Stimulated activated CD8-positive, alpha-beta memory T cell treated with anti-CD3 and anti-CD28 coated beads, Interleukin-7, amount 100 ng/mL, for 4 hours (primary cell): ENCODE measurements at regions not wholly inside any gene's neighbourhood (a gene's known extent, or its start where the extent isn't known, plus 50 kb on each side); places are given as distances from the start of the nearest gene placed in this dataset.

Source experiments
- DNase-seq, 2 donors: peaks; one replicate each; pipeline ENCODE4 v3.0.0-alpha.2; 2020; ENCODE audit warnings: low read depth in 2 of 2

DNA sequence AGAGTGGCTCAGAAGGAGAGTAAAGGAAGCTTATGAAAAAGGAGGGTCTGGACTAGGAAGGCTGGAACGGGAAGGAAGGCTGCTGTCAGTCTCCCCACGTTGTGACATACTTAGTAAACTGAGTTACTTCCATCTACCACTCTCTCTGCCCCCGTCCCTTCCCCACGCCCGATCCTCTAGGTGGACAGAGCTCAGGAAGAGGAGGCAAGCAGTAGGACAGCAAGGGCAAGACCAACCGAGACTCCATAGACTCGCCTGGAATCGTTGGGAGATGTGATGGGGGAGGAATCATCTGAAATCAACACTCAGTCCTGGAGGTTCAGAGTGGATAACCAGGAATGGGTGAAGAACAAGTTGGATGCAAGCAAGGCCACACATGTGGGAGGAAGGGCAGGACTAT lies 240.7 kb downstream of the BUD13 start:
- no peak for DNase-seq

- DNase-seq = no peak
These were observed 242.1 kb downstream of the BUD13 start for GRCh38 chr11:116530705-116531104.

DNA sequence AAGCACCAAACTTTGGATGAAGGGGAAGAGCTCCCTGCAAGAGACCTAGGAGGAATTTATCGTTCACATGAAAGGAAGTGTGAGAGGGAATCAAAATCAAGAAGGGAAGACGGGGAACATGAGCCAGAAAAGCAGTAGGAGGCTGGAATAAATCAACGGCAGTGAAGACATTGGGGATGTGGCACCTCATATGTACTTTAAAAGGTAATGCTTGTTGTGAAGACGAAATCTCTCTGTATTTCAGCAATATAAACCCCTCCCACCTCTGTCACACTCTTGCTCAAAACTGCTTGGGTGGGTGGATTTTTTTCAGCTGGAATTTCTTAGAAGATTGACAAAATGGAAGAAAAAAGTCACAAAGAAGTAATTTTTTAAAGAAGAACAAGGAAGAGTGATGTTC lies 243.5 kb downstream of the BUD13 start:
- DNase-seq = no peak

GRCh38 chr11:116527180-116527991 lies 245.4 kb downstream of the BUD13 start:
- no peak for DNase-seq

- DNase-seq = no peak
These were observed 246.8 kb downstream of the BUD13 start for GRCh38 chr11:116525961-116526495.

GRCh38 chr11:116519499-116519898 lies 253.3 kb downstream of the BUD13 start:
- DNase-seq = no peak

GRCh38 chr11:116518141-116518540 lies 254.6 kb downstream of the BUD13 start:
- no peak for DNase-seq

DNA sequence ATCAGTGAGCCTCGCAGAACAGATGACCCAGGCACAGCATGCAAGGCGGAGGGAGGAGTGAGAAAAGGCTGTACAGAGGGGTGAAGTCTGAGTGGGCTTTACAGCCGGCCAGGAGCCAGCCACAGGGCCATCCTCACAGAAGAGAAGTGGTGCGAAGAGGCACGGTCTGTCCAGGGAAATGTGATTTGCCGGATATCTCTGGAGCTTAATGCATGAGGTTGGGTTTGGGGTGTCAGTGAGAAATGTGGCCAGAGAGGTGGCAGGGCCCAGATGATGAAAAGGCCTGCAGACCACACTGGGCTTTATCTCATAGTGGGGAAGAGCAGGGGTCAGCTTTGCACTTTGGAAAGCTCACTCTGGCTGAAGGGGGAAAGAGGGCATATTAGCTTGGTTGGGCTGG lies 255.2 kb downstream of the BUD13 start:
- no peak for DNase-seq

GRCh38 chr11:116517077-116517476 lies 255.7 kb downstream of the BUD13 start:
- no peak for DNase-seq

GRCh38 chr11:116515664-116516184 lies 257.1 kb downstream of the BUD13 start:
- no peak for DNase-seq

DNA sequence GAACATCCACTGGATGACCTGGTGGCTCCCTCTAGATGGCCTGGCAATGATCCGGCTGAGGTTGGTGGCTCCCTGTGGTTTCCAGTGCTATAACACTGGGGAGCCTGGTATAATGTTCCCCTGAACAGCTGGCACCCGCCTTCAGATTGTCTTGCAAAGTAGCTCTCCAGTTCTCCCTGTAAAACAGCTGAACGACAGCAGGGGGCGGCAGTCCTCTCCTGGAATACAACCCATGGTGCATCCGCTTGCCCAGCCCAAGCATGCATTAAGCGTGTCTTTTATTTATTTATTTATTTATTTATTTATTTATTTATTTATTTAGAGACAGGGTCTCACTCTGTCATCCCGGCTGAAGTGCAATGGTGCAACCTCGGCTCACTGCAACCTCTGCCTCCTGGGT lies 258.9 kb downstream of the BUD13 start:
- DNase-seq = no peak

DNA sequence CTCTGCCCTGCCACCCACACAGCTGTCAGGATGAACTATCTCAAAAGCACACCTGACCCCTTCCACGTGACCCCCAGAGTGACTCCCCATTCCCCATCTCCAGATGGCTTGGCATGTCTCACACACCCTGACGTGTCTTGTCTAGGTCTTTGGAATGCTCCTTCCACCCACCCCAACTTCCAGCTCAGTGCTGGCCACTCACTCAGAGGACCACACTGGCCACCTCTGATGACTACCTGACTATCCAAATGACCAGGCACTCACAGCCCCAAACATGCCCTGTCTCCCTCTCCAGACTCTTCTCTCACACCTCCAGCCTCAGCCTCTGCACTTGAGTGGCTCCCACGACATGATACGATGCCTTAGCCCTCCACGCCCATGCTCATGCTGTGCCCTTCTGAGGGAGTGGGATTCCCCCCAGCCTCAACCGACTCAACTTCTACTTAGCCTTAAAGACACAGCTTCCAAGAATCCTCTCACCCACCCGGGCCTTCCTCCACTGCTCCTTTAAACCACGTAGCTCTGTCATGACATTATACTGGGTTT lies 259.4 kb downstream of the BUD13 start:
- no peak for DNase-seq

- DNase-seq = no peak
These were observed 259.9 kb downstream of the BUD13 start for GRCh38 chr11:116512841-116513240.

DNA sequence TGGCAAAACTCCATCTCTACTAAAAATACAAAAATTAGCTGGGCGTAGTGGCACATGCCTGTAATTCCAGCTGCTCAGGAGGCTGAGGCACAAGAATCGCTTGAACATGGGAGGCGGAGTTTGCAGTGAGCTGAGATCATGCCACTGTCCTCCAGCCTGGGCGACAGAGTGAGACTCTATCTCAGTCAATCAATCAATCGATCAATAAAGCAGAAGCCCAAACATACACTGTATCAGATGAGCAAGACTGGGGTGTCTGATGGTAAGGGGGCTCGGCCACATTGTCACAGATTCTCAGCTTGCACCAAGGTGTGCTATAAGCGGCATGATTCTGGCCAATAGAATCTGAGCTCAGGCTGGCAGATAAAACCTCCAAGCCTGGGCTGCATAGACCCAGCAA lies 261.1 kb downstream of the BUD13 start:
- no peak for DNase-seq

DNA sequence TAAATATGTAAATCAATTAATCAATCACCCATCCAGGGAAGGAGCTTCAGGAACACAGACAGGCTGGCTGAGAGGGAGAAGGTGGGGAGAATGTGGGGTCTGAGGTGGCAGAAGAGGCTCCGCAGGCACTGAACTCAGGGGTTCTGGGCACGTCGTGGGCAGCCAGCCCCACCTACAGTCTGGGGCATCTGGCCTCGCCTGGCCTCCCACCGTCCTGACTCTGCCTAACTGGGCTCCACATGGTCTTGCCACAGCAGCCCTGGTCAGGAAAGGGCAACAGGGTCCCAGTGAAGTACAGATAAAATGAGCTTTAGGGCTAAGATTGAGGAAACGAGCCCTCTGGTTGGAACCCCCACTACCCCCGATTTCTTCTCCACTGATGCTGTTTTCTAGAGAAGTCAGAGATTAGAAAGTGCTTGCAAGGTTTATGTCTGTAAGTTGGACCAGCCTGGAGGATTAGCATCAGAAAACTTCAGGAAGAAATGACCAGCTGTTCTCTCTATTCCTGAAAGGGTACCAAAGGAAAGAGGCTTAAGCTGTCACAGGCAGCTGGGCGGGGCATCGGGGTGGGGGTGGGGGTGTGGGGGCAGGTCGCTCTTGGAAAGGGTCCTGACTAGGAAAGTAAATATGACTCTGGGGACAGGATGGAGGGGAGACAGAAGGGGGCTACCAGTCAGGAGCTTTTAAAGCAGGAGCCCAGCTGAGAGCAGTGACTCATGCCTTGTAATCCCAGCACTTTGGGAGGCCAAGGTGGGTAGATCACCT lies 261.7 kb downstream of the BUD13 start:
- DNase-seq = no peak

DNA sequence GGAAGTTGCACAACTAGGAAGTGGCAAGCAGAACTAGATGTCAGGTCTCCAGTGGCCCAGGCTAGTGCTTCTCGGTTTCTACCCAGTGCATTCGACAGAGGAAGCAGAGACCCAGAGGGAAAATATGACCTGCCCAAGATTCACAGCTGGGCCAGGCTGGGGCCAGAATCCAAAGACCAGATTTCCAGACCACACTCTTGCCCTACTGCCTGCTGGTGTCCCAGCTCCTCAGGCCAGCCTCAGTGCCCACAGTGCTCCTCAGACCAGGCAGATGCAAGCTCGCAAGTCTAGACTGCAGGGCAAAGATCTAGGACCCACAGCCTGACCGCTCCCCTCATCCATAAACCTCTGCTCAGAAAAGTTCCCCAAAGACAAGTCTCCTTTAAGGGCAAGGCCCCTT lies 262.6 kb downstream of the BUD13 start:
- no peak for DNase-seq

GRCh38 chr11:116509551-116509950 lies 263.2 kb downstream of the BUD13 start:
- DNase-seq = no peak

GRCh38 chr11:116507849-116508695 lies 264.7 kb downstream of the BUD13 start:
- no peak for DNase-seq

DNA sequence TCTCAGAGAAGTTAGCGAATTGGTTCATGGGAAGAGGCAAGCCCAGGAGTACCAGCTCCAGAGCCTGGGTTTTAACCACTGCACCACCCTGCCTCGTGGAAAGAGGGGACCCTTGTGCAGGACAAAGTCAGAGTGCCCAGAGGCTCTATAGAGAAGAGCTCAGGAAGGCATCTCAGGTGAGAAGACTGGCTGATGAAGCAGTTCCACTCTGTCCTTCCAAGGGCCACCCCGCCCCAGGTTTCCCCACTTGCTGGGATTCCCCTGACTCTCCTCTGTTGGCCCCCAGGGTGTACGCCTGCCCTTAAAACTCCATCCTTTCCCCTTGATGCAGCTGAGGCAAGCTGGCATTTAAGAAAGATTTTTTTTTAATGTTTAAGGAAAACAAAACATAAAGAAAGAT lies 265.8 kb downstream of the BUD13 start:
- no peak for DNase-seq

DNA sequence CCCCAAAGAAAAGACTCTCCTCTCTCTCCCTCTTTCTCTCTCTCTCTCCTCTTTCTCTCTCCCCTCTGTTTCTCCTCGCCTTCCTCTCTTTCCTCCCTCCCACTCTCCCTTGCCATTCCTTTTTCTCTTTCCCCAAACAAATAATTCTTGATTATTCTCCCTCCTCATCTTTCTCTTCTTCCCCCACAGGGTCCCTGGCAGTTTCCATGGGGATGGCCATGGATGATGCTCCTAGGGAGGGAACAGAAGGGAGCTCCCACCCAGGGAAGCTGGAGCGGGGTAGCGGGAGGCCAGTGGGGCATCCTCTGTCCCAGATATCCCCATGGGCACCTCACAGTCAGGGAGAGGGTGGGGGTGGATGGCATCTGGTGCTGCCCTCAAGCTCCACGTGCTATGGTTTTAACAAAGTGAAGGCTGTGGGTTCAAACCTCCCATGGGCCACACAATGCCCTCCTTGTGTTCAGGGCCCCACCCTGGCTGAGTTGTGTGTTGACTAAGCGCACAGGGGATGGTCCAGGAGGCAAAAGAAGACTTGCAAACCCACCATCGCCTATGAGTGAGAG lies 266.4 kb downstream of the BUD13 start:
- no peak for DNase-seq
